HG03159 (cell line): ENCODE measurements at regions not wholly inside any gene's neighbourhood (a gene's known extent, or its start where the extent isn't known, plus 50 kb on each side); places are given as distances from the start of the nearest gene placed in this dataset.

Source experiments
- ATAC-seq: cut with Tn5 transposase; IDR thresholded peaks from one replicate; pipeline ENCODE4 v1.9.1; 2021; ENCODE audit warnings: mild to moderate bottlenecking, moderate library complexity; ENCODE audit not compliant: unreplicated experiment

GRCh38 chr4:17339376-17339775 lies 172.5 kb downstream of the QDPR start:
- no peak for ATAC-seq

GRCh38 chr4:17336986-17337385 lies 174.9 kb downstream of the QDPR start:
- ATAC-seq, result no peak

- ATAC-seq, result peak; percentile 65
Observed at GRCh38 chr4:17336524-17336961, 175.3 kb downstream of the QDPR start.

- ATAC-seq, result no peak
Observed at GRCh38 chr4:17336069-17336468, 175.8 kb downstream of the QDPR start.

GRCh38 chr4:17335371-17335770 lies 176.5 kb downstream of the QDPR start:
- no peak for ATAC-seq

GRCh38 chr4:17332478-17332877 lies 179.4 kb downstream of the QDPR start:
- no peak for ATAC-seq

GRCh38 chr4:17329046-17329445 lies 182.8 kb downstream of the QDPR start:
- ATAC-seq, result no peak

- ATAC-seq, result no peak
Observed at GRCh38 chr4:17328141-17328815, 183.6 kb downstream of the QDPR start.

GRCh38 chr4:17327591-17327990 lies 184.3 kb downstream of the QDPR start:
- no peak for ATAC-seq

GRCh38 chr4:17326756-17327155 lies 185.1 kb downstream of the QDPR start:
- no peak for ATAC-seq

GRCh38 chr4:17325098-17325497 lies 186.8 kb downstream of the QDPR start:
- no peak for ATAC-seq

GRCh38 chr4:17324386-17324830 lies 187.5 kb downstream of the QDPR start:
- no peak for ATAC-seq

GRCh38 chr4:17323554-17324385 lies 188.1 kb downstream of the QDPR start:
- ATAC-seq, result no peak

GRCh38 chr4:17322514-17322913 lies 189.4 kb downstream of the QDPR start:
- no peak for ATAC-seq

GRCh38 chr4:17320046-17320445 lies 191.8 kb downstream of the QDPR start:
- ATAC-seq, result no peak

- ATAC-seq, result no peak
Observed at GRCh38 chr4:17317526-17317925, 194.4 kb downstream of the QDPR start.

GRCh38 chr4:17316566-17316965 lies 195.3 kb downstream of the QDPR start:
- no peak for ATAC-seq

GRCh38 chr4:17315459-17315858 lies 196.4 kb downstream of the QDPR start:
- ATAC-seq, result no peak

- ATAC-seq, result no peak
Observed at GRCh38 chr4:17313194-17313593, 198.7 kb downstream of the QDPR start.

- ATAC-seq, result peak; percentile 62
Observed at GRCh38 chr4:17310269-17310652, 201.6 kb downstream of the QDPR start.

- ATAC-seq, result no peak
Observed at GRCh38 chr4:17309567-17310268, 202.2 kb downstream of the QDPR start.

- ATAC-seq, result no peak
Observed at GRCh38 chr4:17301869-17302268, 210.0 kb downstream of the QDPR start.
